ENCODE measurements at regions not wholly inside any gene's neighbourhood (a gene's known extent, or its start where the extent isn't known, plus 50 kb on each side); places are given as distances from the start of the nearest gene placed in this dataset.
A peak's percentile ranks its signal among the peaks of the same experiment; 100 is the strongest.

DNA sequence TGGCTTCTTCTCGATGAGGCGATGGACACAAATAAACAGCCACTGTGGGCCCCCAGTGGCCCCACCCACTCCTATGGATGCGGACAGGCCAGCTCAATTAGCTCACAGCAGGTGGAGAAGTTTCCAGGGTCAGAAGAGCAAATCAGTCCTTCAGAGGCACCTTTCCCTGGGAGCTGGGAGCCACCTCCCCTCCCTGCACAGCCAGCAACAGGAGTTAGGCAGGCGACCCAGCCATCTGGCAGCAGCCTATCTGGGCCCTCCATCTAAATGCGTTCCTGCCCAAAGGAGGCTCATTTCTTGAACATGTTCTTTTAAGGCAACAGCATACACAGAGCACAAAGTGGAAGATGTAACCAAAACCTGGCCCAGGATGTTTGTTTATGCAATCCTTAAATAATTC, 211.9 kb upstream of the ARRDC4 start:
- DNase-seq (ENCODE audit: low read depth): no peak
- no peak overlapping the region for H3K4me3 ChIP-seq (replicated peaks; ENCODE audit: low read depth, low read length)
- TF ChIP-seq, protein P1, sequence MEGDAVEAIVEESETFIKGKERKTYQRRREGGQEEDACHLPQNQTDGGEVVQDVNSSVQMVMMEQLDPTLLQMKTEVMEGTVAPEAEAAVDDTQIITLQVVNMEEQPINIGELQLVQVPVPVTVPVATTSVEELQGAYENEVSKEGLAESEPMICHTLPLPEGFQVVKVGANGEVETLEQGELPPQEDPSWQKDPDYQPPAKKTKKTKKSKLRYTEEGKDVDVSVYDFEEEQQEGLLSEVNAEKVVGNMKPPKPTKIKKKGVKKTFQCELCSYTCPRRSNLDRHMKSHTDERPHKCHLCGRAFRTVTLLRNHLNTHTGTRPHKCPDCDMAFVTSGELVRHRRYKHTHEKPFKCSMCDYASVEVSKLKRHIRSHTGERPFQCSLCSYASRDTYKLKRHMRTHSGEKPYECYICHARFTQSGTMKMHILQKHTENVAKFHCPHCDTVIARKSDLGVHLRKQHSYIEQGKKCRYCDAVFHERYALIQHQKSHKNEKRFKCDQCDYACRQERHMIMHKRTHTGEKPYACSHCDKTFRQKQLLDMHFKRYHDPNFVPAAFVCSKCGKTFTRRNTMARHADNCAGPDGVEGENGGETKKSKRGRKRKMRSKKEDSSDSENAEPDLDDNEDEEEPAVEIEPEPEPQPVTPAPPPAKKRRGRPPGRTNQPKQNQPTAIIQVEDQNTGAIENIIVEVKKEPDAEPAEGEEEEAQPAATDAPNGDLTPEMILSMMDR (IDR thresholded peaks at IDR 0.05; ENCODE audit: low read length, missing control alignments): no peak

DNA sequence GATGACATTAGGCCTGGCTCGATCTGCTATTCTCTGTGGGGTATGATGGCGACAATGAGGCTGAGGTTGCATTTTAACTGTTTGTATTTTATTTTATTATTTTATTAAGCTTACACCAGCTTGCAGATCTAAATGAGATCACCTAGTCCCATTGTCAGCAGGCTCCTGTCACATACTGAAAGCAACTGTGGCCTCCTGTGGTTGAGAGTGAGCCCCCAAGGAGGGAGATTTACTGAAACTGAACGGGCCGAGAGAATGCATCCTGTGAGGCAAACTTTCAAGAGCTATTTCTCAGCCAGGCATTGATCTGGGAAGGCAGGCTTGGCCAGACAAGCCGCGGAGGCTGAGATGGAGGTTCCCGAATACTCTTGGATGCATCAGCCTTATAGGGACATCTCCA, 210.4 kb upstream of the ARRDC4 start:
- DNase-seq (ENCODE audit: low read depth): no peak
- no peak overlapping the region for H3K4me3 ChIP-seq (replicated peaks; ENCODE audit: low read depth, low read length)
- TF ChIP-seq, protein P1 (IDR thresholded peaks at IDR 0.05; ENCODE audit: low read length, missing control alignments): no peak

DNA sequence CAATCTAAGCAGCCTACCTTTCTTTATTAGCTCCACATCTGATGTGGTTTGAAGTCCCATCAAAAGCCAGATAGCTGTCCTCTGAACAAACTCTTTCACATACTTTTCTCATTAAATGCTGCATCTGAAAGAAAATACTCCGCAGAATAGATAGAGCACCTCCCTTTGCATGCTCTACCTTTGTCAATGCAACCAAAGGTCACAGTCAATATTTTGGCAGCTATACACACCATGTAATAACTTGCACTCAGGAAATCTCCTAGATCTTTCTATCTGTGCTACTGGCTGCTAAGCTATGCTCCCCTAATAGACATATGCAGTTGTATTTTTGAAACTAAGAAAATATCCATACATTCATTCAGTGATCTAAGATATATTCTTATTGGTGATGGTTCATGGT, 204.8 kb upstream of the ARRDC4 start:
- no peak for DNase-seq (ENCODE audit: low read depth)
- H3K4me3 ChIP-seq (replicated peaks; ENCODE audit: low read depth, low read length): no peak overlapping the region
- TF ChIP-seq, protein P1 (IDR thresholded peaks at IDR 0.05; ENCODE audit: low read length, missing control alignments): no peak

DNA sequence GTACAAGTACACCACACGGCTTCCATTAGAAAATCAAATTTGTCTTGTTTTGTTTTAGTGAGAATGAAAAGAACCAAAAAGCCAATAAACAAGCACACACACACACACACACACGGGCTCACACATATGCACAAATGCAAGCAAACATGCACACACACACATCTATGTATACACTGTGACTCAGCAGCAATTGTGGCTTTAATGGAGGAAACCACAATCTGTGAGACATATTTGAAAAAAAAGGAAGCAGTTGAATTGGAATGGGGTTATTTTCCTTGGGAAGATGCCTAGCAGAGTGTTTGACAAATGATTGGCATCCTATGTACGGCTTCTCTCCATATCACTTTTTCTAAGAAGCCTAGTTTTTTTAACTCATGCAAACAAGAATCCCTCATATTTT, 201.1 kb upstream of the ARRDC4 start:
- no peak overlapping the region for H3K4me3 ChIP-seq (replicated peaks; ENCODE audit: low read depth, low read length)
- peak; percentile 29 for DNase-seq (ENCODE audit: low read depth)
- TF ChIP-seq, protein P1 (IDR thresholded peaks at IDR 0.05; ENCODE audit: low read length, missing control alignments): no peak

DNA sequence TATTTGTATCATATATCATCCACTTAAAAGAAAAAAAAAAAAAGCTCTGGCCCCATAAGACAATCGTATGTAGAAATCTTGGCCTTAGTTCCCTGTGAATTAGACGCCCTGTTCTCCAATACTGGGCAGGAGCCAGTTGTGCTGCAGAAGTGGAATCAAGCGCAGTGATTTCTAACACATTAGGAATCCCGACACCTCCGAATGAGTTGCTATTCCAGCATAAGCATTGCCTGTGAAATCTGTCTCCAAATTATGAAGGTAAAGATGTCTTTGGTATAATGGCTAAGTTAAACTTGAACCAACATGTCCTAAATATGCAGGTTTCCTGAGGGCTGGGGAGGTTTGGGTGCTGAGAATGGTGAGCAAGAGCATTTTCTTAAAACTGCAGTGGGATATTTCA, 199.4 kb upstream of the ARRDC4 start:
- TF ChIP-seq, protein P1 (IDR thresholded peaks at IDR 0.05; ENCODE audit: low read length, missing control alignments): no peak
- H3K4me3 ChIP-seq (replicated peaks; ENCODE audit: low read depth, low read length): no peak overlapping the region
- DNase-seq (ENCODE audit: low read depth): no peak

DNA sequence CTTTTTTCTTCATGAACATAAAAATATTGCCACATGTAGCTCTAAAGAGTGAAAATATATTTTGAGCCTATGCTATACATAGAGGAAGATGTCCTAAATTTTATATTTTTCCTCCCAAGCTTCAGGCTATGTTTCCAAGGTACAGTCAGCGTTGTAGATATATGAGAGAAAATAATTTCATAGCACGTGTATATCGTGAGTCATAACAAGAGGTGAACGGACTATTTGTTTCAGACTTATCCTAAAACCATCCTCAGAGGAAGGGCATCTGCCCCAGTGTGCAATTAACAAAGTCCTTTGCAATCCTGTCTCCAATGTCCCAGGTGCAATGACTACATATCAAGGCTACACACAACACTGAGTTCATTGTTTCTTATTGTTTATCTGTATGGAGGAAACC, 177.3 kb upstream of the ARRDC4 start:
- DNase-seq (ENCODE audit: low read depth): no peak
- TF ChIP-seq, protein P1 (IDR thresholded peaks at IDR 0.05; ENCODE audit: low read length, missing control alignments): no peak
- H3K4me3 ChIP-seq (replicated peaks; ENCODE audit: low read depth, low read length): no peak overlapping the region

DNA sequence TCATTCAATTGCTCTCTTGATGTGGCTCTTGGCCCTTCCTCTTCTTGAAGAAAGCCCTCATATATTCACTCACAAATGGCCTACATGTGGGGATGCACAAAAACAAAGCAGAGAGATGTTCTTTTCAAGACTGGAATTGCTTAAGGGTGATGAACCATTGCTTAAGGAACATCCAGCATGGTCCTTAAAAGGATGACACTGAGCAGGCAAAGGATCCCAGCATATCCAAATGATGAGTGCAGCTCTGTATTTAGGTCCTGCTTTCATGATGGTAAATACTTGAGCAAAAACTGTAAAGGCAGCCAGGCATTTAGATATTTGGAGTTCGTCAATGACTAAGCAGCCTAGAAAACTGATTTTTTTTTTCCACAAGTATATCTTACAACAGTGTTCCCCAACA, 173.8 kb upstream of the ARRDC4 start:
- H3K4me3 ChIP-seq (replicated peaks; ENCODE audit: low read depth, low read length): no peak overlapping the region
- TF ChIP-seq, protein P1 (IDR thresholded peaks at IDR 0.05; ENCODE audit: low read length, missing control alignments): no peak
- DNase-seq (ENCODE audit: low read depth): no peak

Measured in fibroblast of pulmonary artery (primary cell).